Left ventricle myocardium superior (tissue), 1 donor: ENCODE measurements at regions not wholly inside any gene's neighbourhood (a gene's known extent, or its start where the extent isn't known, plus 50 kb on each side); places are given as distances from the start of the nearest gene placed in this dataset.
A peak's percentile ranks its signal among the peaks of the same experiment; 100 is the strongest.

ENCODE experiments used
- ATAC-seq: fragments of 200-7000 bp; cut with Tn5 transposase; one replicate; pipeline ENCODE4 v1.9.1; 2020; ENCODE audit warnings: mild to moderate bottlenecking, moderate library complexity
- DNase-seq: peaks from one replicate; pipeline ENCODE4 v3.0.0-alpha.2; 2020
- intact Hi-C: fragments of 100-400 bp; cut with micrococcal nuclease; formaldehyde crosslinking; loops from one replicate; pipeline ENCODE4 v1.11.0; 2022
- donor health status: DM: no; HTN: yes; CAD: no; lungs with severe emphysema.

GRCh38 chr17:77886387-77886728 lies 72.1 kb upstream of the TNRC6C start:
- intact Hi-C loops = no loop called here
- ATAC-seq (no peak), DNase-seq (peak; percentile 57)

- DNase-seq (no peak), ATAC-seq (no peak)
- intact Hi-C loops = no loop called here
Observed at GRCh38 chr17:77887110-77887463, 71.4 kb upstream of the TNRC6C start.

GRCh38 chr17:77887464-77888241 lies 70.8 kb upstream of the TNRC6C start:
- ATAC-seq = peak; percentile 90
- peak; percentile 90 for DNase-seq
- intact Hi-C loops = no loop called here

GRCh38 chr17:77888242-77889134 lies 70.0 kb upstream of the TNRC6C start:
- DNase-seq = no peak
- intact Hi-C loops = no loop called here

GRCh38 chr17:77889135-77889505 lies 69.4 kb upstream of the TNRC6C start:
- DNase-seq = no peak
- no peak for ATAC-seq
- intact Hi-C loops = no loop called here

More at GRCh38 chr17:77888242-77889134, 70.0 kb upstream of the TNRC6C start:
- peak; percentile 4 for ATAC-seq

- no peak for ATAC-seq
- DNase-seq = no peak
- intact Hi-C loops = no loop called here
Observed at GRCh38 chr17:77889866-77890760, 68.4 kb upstream of the TNRC6C start.

GRCh38 chr17:77890771-77891170 lies 67.7 kb upstream of the TNRC6C start:
- ATAC-seq (no peak), DNase-seq (no peak)
- intact Hi-C loops = no loop called here

- ATAC-seq = no peak
- no peak for DNase-seq
- intact Hi-C loops = no loop called here
Observed at GRCh38 chr17:77891602-77892001, 66.9 kb upstream of the TNRC6C start.

- intact Hi-C loops = no loop called here
- ATAC-seq (no peak), DNase-seq (no peak)
Observed at GRCh38 chr17:77892031-77892430, 66.5 kb upstream of the TNRC6C start.

GRCh38 chr17:77892469-77893143 lies 65.9 kb upstream of the TNRC6C start:
- ATAC-seq (no peak), DNase-seq (no peak)
- intact Hi-C loops = no loop called here

- intact Hi-C loops = no loop called here
- ATAC-seq (no peak), DNase-seq (no peak)
Observed at GRCh38 chr17:77893144-77894044, 65.1 kb upstream of the TNRC6C start.

- no peak for ATAC-seq
- intact Hi-C loops = no loop called here
- no peak for DNase-seq
Observed at GRCh38 chr17:77894126-77894956, 64.2 kb upstream of the TNRC6C start.

- intact Hi-C loops = no loop called here
- ATAC-seq = no peak
- no peak for DNase-seq
Observed at GRCh38 chr17:77897741-77898301, 60.7 kb upstream of the TNRC6C start.

GRCh38 chr17:77898521-77899434 lies 59.7 kb upstream of the TNRC6C start:
- DNase-seq (no peak), ATAC-seq (no peak)
- intact Hi-C loops = no loop called here

GRCh38 chr17:77899498-77899897 lies 59.0 kb upstream of the TNRC6C start:
- intact Hi-C loops = no loop called here
- ATAC-seq = no peak
- no peak for DNase-seq

GRCh38 chr17:77901481-77901880 lies 57.0 kb upstream of the TNRC6C start:
- DNase-seq (no peak), ATAC-seq (no peak)
- intact Hi-C loops = no loop called here
